GM19467 (cell line): ENCODE measurements at regions not wholly inside any gene's neighbourhood (a gene's known extent, or its start where the extent isn't known, plus 50 kb on each side); places are given as distances from the start of the nearest gene placed in this dataset.

Experiments
- ATAC-seq: cut with Tn5 transposase; IDR thresholded peaks from one replicate; pipeline ENCODE4 v1.9.1; 2021; ENCODE audit warnings: mild to moderate bottlenecking, moderate library complexity; ENCODE audit not compliant: unreplicated experiment

DNA sequence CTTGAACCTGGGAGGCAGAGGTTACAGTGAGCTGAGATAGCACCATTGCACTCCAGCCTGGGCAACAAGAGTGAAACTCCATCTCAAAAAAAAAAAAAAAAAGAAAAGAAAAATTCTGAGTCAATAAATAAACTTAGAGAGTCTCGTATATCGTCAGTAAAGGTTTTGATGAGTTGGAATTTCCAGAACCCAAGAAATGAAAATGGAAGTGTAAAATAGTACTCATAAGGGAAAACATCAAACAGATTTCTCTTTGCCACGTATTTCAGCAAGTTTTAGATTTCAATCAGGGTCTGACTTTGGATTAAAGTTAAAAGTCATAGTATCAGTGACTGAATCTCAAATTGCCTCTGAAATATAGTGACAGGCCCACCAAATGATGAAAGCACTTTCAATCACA, 71.4 kb upstream of the SPOPL start:
- no peak for ATAC-seq

DNA sequence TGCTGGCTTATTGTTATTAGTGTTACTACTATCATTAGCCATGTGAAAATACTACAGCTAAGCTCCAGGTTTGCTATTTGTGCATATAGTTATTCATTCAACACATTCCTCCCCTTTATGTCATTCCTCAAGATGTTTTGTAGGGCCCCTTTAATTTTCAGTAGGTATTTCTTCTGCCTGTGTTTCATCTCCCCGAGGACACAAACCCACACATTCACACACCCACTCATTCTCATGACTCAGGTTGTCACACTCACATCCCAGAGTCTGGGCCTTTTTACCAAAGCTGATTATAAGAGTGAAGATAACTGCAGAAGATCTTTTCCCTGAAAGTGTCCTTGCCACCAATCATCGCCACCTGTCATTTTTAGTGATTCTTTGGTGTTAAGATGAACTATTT, 68.6 kb upstream of the SPOPL start:
- ATAC-seq = no peak

DNA sequence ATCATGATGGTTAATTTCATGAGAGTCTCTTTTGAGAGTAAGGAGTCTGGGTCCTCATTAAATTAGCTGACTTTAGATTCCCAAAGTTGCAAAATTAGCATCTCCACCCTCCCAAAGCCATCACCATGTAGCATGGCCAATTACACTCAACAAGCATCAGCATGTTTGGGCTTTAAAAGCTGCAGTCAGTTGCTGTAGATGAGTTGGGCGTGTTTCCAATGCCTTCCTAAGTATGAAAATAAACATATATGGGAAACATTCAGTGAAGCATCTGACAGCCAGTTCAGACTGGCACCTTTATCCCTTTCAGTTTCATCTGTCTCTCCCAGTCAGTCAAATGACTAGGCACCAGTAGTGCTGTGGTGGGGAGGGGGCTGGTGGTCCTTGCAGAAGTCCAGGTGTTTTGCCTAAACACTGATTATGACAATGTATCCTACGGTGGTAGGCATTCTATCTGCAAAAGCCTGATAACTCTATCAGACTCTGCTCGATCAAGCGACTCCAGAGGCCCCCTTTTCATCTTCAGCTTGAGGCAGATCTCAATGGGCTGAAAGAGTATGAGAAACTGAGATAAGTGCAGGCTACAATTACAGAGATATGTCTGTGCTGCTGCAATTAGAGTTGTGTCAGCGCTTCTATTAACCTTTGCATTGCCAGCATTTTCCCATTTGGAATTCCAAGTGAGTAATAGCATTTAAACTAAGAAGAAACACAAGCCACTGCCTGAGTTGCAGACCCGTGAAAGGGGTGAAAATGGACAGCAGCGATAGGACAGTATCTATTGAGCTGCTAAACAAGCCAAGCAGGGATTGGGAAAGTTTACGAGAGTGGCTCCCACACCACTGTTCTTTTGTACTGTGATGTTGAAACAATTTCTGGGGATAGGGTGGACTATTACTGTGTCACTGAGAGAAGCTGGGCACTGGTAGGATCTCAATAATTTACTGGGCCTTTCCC, 67.3 kb upstream of the SPOPL start:
- ATAC-seq = no peak

DNA sequence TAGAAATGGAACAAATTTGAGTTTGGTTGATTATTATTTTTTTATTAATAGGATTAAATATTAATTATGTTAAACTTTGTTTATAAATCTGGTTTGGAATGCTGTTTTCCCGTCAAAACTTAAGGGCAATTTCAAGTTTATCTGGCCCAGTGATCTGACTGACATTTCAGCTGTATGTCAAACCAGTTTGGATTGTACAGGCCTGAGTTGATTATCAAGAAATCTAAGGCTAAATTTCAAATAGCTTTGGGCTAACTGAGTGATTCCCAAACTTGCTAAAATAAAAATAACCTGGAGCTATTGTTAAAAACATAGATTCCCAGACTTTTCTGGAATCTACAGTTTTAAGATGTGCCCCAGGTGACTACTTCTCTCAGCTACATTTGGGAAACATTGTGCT, 65.9 kb upstream of the SPOPL start:
- no peak for ATAC-seq

DNA sequence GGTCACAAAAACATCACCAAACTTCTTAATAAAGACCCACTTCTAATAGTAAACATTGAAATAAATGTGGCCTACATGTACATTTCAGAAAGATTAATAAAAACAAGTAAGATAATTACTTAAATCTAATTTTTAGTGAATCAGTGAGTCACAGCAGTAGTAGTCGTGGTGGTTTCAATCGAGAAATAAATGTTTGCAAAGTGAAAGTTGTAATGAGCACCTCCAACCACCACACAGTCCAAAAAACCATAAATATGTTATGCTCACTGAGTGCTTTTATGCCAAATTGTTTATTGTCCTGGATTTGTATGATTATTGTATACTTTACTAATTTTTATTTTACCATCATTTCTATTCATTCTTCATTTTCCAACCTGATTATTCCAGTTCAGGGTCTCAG, 61.8 kb upstream of the SPOPL start:
- no peak for ATAC-seq

DNA sequence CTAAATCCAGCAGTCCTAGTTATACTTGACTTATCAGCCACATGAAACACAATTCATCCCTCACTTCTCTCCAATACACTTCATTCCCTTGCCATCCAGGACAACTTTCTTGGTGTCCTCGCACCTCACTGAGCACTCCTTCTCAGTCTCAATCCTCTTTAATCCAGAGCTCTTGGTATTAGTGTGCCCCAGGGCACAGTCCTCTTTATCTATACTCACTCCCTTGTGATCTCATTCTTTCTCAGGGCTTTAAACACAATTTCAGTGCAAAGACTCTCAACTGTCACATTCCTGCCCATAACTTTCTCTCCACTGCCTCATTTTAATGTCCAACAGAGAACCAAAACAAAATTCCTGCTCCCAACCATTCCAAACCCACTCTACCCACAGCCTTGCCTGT, 60.8 kb upstream of the SPOPL start:
- no peak for ATAC-seq

DNA sequence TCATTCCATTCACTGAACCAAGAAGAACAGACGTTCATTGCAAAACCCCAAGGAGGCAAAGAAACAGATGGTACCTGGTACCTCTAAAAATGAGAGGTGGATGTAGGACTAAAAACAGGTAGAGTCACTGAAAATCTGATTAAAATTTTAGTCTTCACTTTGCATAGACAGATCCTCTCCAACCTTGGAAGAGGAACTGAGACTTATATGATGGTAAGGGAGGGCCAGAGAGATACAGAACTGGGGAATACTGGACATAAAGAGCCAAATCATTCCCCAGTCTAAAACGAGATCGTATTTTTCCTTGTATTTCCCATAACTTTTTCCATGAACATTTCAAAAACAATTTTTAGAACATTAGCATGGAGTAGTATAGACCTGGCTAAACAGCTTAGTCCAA, 59.7 kb upstream of the SPOPL start:
- ATAC-seq = no peak

DNA sequence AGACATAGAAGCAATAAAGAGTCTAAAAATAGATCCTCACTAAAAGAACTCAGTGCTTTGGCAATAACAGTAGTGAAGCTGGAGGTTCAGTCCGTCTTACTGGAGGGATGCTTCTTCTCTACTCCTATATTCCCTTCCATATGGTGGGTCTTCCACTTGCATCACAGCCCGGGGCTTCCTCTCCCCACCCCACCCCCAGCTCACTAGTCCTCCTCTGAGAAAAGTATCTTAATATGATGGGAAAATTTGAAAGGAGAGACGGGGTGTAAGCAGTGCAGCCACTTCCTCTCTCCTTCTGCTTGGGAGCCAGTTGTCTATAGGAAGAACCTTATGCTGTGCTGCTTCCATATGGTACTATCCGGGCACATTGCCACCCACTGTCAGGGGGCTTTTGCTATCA, 57.2 kb upstream of the SPOPL start:
- no peak for ATAC-seq

DNA sequence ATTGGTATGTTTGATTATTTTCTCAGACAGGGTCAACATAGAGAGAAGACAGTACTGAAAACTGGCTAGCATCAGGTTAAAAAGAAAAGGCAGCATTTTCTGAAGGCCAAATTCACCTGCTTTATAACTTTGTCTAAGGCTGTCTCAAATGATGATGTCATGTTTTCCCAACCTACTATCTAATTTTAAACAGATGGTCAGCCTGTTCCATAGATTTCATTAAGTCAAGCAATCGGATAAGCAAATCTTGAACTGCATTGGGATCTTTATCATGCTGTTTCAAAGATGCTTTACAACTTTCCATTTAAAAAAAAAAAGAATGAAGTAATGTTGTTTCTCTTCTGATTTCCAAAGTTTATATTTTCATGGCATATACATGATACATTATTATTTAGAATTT, 56.3 kb upstream of the SPOPL start:
- ATAC-seq = no peak

DNA sequence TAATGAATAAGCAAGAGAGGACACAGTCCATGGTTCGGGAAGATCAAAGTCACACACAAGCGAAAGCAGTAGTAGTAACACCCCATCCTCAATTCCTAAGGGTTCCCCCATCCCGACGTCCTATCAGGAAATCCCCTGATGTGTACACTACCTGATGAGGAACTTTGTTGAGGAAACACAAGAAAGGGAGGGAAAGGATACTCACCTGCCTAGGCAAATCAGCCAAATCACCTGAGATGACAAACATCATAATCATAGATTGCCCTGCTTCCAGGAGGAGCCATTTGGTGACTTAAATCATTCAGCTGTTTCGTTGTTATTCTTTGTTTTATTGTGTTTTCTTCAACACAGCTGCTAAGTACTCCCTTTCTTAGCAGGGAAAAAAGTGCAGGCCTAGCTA, 55.5 kb upstream of the SPOPL start:
- no peak for ATAC-seq

DNA sequence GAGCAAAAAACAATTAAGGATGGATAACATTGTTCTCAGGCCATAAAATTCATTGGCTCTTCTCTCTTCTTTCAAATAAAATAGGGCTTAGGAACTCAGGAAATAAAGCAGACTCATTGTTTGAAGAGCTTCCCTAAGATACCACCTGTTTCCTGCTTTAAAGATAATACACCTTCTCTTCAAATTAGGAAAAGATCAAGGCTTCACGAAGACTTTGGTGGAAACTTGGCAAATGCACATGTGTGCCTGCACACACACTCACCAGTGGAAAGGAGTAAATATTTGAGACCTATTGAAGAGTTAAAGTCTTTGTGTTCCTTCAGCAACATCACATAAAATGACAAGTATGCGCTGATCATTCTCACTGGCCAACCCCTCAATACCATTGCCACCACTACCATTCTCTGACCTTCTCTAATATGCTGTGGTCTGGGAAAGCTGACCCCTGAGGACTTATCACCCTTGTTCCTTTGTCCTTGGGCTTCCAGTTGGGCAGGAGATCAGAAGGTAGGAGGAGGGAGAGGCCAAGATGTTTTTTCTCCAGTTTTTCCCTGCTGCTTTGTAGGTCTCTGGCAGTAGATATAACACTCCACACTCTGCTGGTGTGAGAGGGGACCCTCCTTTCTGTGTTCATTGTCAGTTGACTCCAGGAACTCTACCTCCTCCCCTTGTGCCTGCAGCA, 53.5 kb upstream of the SPOPL start:
- no peak for ATAC-seq
